OCI-LY7 (cell line): ENCODE measurements at regions not wholly inside any gene's neighbourhood (a gene's known extent, or its start where the extent isn't known, plus 50 kb on each side); places are given as distances from the start of the nearest gene placed in this dataset.

Experiments used
- BruUV-seq: library from RNA; stranded (reverse); fragments of 400-500 nt; replicated peaks from 2 replicates; lab custom pipeline; 2021; lab: Mats Ljungman, UMichigan
- CTCF ChIA-PET: fragments of 300-600 bp; sonication (Branson Sonifier 250); formaldehyde crosslinking; loops from one replicate; lab custom pipeline; 2022; ENCODE audit warnings: antibody characterized with exemption; ENCODE audit not compliant: unreplicated experiment; lab: Charles Lee
- POLR2A ChIA-PET: fragments of 300-600 bp; sonication (Branson Sonifier 250); formaldehyde crosslinking; loops from one replicate; lab custom pipeline; 2022; ENCODE audit warnings: antibody characterized with exemption; lab: Charles Lee
- DNase-seq: peaks from one replicate; pipeline ENCODE4 v3.0.0-alpha.2; 2015; ENCODE audit warnings: low spot score
- H2AFZ ChIP-seq: fragments of 200-600 bp; sonication (generic), shearing (Covaris generic); 2 replicates; pipeline ENCODE4 v1.6.1; 2014; ENCODE audit warnings: mild to moderate bottlenecking, antibody characterized with exemption, low read length, moderate library complexity
- H3K27ac ChIP-seq: fragments of 200-600 bp; sonication (generic); 2 replicates; pipeline ENCODE4 v1.5.1; 2014; ENCODE audit warnings: mixed run types, low read depth, mild to moderate bottlenecking, moderate library complexity, low read length, inconsistent platforms; ENCODE audit not compliant: poor library complexity, severe bottlenecking
- H3K36me3 ChIP-seq: fragments of 200-600 bp; sonication (generic); 2 replicates; pipeline ENCODE4 v1.6.1; 2014; ENCODE audit warnings: mild to moderate bottlenecking, antibody characterized with exemption, low read length, moderate library complexity, mixed read lengths; ENCODE audit not compliant: insufficient read depth
- H3K4me1 ChIP-seq: fragments of 200-600 bp; sonication (generic); 2 replicates; pipeline ENCODE4 v1.5.1; 2014; ENCODE audit warnings: mild to moderate bottlenecking, low read length; ENCODE audit not compliant: insufficient read depth, poor library complexity, severe bottlenecking
- H3K4me2 ChIP-seq: fragments of 200-600 bp; sonication (generic); 2 replicates; pipeline ENCODE4 v1.6.1; 2014; ENCODE audit warnings: mild to moderate bottlenecking, low read length
- H3K4me3 ChIP-seq: fragments of 200-600 bp; sonication (generic); 2 replicates; pipeline ENCODE4 v1.5.1; 2014; ENCODE audit warnings: mild to moderate bottlenecking, low read depth, low read length; ENCODE audit not compliant: poor library complexity, severe bottlenecking
- H3K79me2 ChIP-seq: fragments of 200-600 bp; sonication (generic); 2 replicates; pipeline ENCODE4 v1.6.1; 2016; ENCODE audit warnings: low read depth, mild to moderate bottlenecking, low read length, moderate library complexity, mixed read lengths; ENCODE audit not compliant: insufficient read depth
- H3K9me2 ChIP-seq: fragments of 200-600 bp; sonication (generic); 2 replicates; pipeline ENCODE4 v1.6.1; 2016; ENCODE audit warnings: mild to moderate bottlenecking, low read length, mixed read lengths; ENCODE audit not compliant: insufficient read depth
- H3K9me3 ChIP-seq: fragments of 200-600 bp; sonication (generic); 2 replicates; pipeline ENCODE4 v1.6.1; 2014; ENCODE audit warnings: mild to moderate bottlenecking, mixed run types, low read length, mixed read lengths
- H4K20me1 ChIP-seq: fragments of 200-600 bp; sonication (generic); 2 replicates; pipeline ENCODE4 v1.6.1; 2014; ENCODE audit warnings: mild to moderate bottlenecking, antibody characterized with exemption, low read length, moderate library complexity, mixed read lengths; ENCODE audit not compliant: insufficient read depth
- CTCF ChIP-seq: fragments of 200-600 bp; sonication (generic); conservative IDR thresholded peaks from 2 replicates; pipeline ENCODE4 v1.5.1; 2014; ENCODE audit warnings: mild to moderate bottlenecking, antibody characterized with exemption, low read length, moderate library complexity, mixed read lengths
- EZH2phosphoT487 ChIP-seq: fragments of 200-600 bp; sonication (generic); IDR thresholded peaks from 2 replicates; pipeline ENCODE4 v1.6.1; 2018; ENCODE audit warnings: low read depth, borderline replicate concordance, mild to moderate bottlenecking, mixed run types, antibody characterized with exemption, low read length, moderate library complexity, mixed read lengths
- intact Hi-C: fragments of 100-400 bp; cut with micrococcal nuclease; formaldehyde crosslinking; loops from one replicate; pipeline ENCODE4 v1.10.0; 2022; ENCODE audit not compliant: unreplicated experiment

DNA sequence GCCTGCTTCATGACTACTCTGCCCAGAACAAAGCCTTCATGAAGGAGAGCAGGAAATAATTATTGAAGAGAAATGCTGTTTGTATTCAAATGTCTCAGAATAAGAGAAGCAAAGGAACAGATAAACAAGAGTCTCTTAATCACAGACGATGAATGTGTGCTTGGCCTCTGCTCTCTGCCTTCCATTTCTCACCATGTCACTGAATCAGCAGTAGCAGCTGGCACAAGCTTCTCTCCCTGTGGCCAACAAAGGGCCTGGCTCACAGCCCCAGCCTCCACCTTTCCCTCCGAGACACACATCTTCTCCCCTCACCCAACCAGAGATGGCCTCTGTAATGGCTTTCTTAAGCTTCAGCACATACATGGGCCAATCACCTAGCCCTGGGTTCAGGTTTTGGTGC, 128.1 kb upstream of the SLIT3 start:
- BruUV-seq = no TSS peak
- no peaks in the 10 kb centered on the region for H3K79me2 ChIP-seq
- no peaks in the 10 kb centered on the region for H4K20me1 ChIP-seq
- no peak overlapping the region for H3K4me3 ChIP-seq
- no peak overlapping the region for H3K4me2 ChIP-seq
- TF ChIP-seq CTCF (no peak), EZH2phosphoT487 (no peak)
- DNase-seq = no peak
- H2AFZ ChIP-seq = no peak overlapping the region
- H3K4me1 ChIP-seq = no peaks in the 10 kb centered on the region
- H3K27ac ChIP-seq = no peak overlapping the region
- ChIA-PET POLR2A (interaction anchor here (2.6 kb wide), 1 partner anchor 11 kb away, joined by 6 read pairs; no protein-coding TSS in a partner anchor), CTCF (no interaction called here)
- H3K36me3 ChIP-seq = no peaks in the 10 kb centered on the region
- H3K9me2 ChIP-seq = no peaks in the 10 kb centered on the region
- intact Hi-C loops = no loop called here
- no peaks in the 10 kb centered on the region for H3K9me3 ChIP-seq

- no TSS peak for BruUV-seq
- ChIA-PET POLR2A (interaction anchor here (2.6 kb wide), 1 partner anchor 14 kb away, joined by 6 read pairs; no protein-coding TSS in a partner anchor), CTCF (no interaction called here)
- no peak for DNase-seq
- intact Hi-C loops = no loop called here
- H3K4me1 ChIP-seq = no peaks in the 10 kb centered on the region
- H3K9me3 ChIP-seq = no peaks in the 10 kb centered on the region
- H3K9me2 ChIP-seq = no peaks in the 10 kb centered on the region
- no peak overlapping the region for H3K4me2 ChIP-seq
- no peak overlapping the region for H2AFZ ChIP-seq
- no peak overlapping the region for H3K27ac ChIP-seq
- no peak overlapping the region for H3K4me3 ChIP-seq
- TF ChIP-seq EZH2phosphoT487 (no peak), CTCF (no peak)
- no peaks in the 10 kb centered on the region for H3K79me2 ChIP-seq
- no peaks in the 10 kb centered on the region for H3K36me3 ChIP-seq
- H4K20me1 ChIP-seq = no peaks in the 10 kb centered on the region
Measured at GRCh38 chr5:169426784-169427183, 125.8 kb upstream of the SLIT3 start.

DNA sequence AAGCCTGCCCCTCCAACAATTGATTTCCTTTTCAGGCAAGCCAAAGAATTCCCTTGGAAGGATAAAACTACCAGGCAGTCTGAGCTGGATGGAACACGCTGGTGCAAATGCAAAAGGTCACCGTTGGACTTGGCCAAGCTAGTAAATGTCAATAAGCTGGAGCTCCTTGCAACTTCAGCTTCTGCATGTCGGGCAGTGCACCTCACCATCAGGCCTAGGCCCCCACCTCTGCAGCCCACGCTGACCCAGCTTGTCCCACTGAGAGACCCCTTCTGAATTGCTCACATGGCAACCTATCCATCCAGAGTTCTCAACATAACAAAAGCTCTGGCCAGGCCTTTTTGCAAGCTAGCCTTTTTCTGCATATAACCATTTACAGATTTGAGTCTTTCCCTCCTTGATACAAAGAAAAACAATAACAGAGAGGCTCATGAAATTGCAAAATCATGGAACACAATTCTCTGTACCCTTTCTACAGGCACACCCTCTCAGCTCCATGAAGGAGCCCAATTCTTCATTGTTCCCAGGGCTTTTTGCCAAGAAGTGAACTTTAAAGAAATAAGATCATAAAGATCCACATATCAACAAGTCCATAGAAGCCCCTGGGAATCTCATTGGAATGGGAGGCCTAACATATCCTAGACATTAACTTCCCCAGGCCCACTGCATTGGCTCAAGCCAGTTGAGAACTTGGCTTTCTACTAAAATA, 123.9 kb upstream of the SLIT3 start:
- no peak overlapping the region for H3K4me3 ChIP-seq
- intact Hi-C loops = no loop called here

More for the DNA sequence above, 123.9 kb upstream of the SLIT3 start:
- Histone ChIP-seq H4K20me1 (no peaks in the 10 kb centered on the region), H3K9me3 (no peaks in the 10 kb centered on the region), H3K79me2 (no peaks in the 10 kb centered on the region), H3K27ac (no peak overlapping the region), H3K4me2 (no peak overlapping the region), H3K9me2 (no peaks in the 10 kb centered on the region), H3K36me3 (no peaks in the 10 kb centered on the region), H2AFZ (no peak overlapping the region), H3K4me1 (no peaks in the 10 kb centered on the region)
- no TSS peak for BruUV-seq
- ChIA-PET POLR2A (interaction anchor here (0.6 kb wide), 1 partner anchor 59 kb away, joined by 3 read pairs; no protein-coding TSS in a partner anchor), CTCF (no interaction called here)
- DNase-seq = no peak
- TF ChIP-seq CTCF (no peak), EZH2phosphoT487 (no peak)
